Activated CD4-positive, alpha-beta T cell treated with anti-CD3 and anti-CD28 coated beads, Interleukin-2, amount 50 U/mL, for 1 hour (primary cell): ENCODE measurements at regions not wholly inside any gene's neighbourhood (a gene's known extent, or its start where the extent isn't known, plus 50 kb on each side); places are given as distances from the start of the nearest gene placed in this dataset.

Source experiments
- DNase-seq: peaks from one replicate; pipeline ENCODE4 v3.0.0-alpha.2; 2020

- no peak for DNase-seq
These were observed 182.8 kb downstream of the PIK3C3 start for GRCh38 chr18:42137693-42138375.

GRCh38 chr18:42141439-42141838, 186.4 kb downstream of the PIK3C3 start:
- no peak for DNase-seq

- DNase-seq, result no peak
These were observed 200.0 kb downstream of the PIK3C3 start for GRCh38 chr18:42155024-42155423.

- DNase-seq, result no peak
These were observed 201.2 kb downstream of the PIK3C3 start for GRCh38 chr18:42156281-42156680.

- DNase-seq, result no peak
These were observed 202.4 kb downstream of the PIK3C3 start for GRCh38 chr18:42157420-42157819.

- DNase-seq, result no peak
These were observed 202.8 kb downstream of the PIK3C3 start for GRCh38 chr18:42157878-42158277.

- no peak for DNase-seq
These were observed 204.1 kb downstream of the PIK3C3 start for GRCh38 chr18:42159146-42159545.

- no peak for DNase-seq
These were observed 208.3 kb downstream of the PIK3C3 start for GRCh38 chr18:42163321-42163720.

GRCh38 chr18:42164556-42164955, 209.5 kb downstream of the PIK3C3 start:
- no peak for DNase-seq

- no peak for DNase-seq
These were observed 211.0 kb downstream of the PIK3C3 start for GRCh38 chr18:42165922-42166513.

GRCh38 chr18:42168487-42168886, 213.5 kb downstream of the PIK3C3 start:
- no peak for DNase-seq

- DNase-seq, result no peak
These were observed 213.9 kb downstream of the PIK3C3 start for GRCh38 chr18:42168907-42169306.

GRCh38 chr18:42174909-42175308, 219.9 kb downstream of the PIK3C3 start:
- DNase-seq, result no peak

GRCh38 chr18:42176599-42176998, 221.6 kb downstream of the PIK3C3 start:
- no peak for DNase-seq

GRCh38 chr18:42177390-42177789, 222.4 kb downstream of the PIK3C3 start:
- DNase-seq, result no peak

GRCh38 chr18:42178376-42179080, 223.5 kb downstream of the PIK3C3 start:
- DNase-seq, result no peak

- DNase-seq, result no peak
These were observed 224.6 kb downstream of the PIK3C3 start for GRCh38 chr18:42179542-42180121.

- DNase-seq, result no peak
These were observed 226.4 kb downstream of the PIK3C3 start for GRCh38 chr18:42181474-42181873.

GRCh38 chr18:42182728-42183700, 228.0 kb downstream of the PIK3C3 start:
- DNase-seq, result no peak

GRCh38 chr18:42183746-42184145, 228.7 kb downstream of the PIK3C3 start:
- DNase-seq, result no peak

GRCh38 chr18:42184685-42185477, 229.8 kb downstream of the PIK3C3 start:
- DNase-seq, result no peak

GRCh38 chr18:42185486-42185885, 230.5 kb downstream of the PIK3C3 start:
- no peak for DNase-seq
